ENCODE measurements at regions not wholly inside any gene's neighbourhood (a gene's known extent, or its start where the extent isn't known, plus 50 kb on each side); places are given as distances from the start of the nearest gene placed in this dataset.

DNA sequence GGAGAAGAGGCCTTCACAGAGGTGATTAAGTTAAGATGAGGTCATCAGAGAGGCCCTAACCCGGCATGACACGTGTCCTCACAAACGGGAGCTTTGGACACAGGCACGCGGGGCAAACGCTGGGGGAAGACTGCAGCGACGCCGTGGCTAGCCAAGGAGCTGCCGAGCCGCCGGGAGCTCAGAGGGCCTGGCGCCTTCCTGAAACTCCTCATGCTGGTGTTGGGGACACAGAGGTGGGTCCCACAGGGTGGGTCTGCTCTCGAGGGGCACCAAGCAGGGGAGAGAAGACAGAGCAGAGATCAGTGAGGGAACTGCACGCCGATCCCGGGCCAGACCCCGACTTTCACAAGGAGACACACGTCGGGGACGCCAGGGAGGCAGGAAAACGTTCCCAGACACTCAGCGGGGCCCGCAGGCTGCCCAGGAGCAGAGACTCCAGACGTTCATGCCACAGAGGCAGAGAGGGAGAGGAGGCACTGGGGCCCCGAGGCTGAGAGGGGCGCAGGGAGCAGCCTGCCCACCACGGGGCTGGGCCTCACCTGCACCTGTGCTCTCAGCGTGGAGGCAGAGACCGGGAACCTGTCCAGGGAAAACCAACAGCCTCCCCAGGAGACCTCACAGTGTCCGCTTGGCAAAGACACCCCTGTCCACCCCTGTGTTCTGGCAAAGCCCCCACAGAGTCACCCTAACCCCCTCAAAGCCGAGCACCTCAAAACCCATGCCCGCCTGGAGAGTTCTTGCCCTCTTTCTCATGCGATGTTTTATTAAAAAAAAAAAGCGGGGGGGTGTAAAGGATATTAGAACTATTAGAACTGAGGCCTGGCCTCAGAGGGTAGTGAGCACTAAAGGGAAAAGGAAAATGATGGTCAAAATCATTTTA lies 103.8 kb downstream of the PDGFA start:
- in situ Hi-C loops (cut with MboI; ENCODE audit: low pct_unique_long_range_greater_than_20kb, low sequenced_read_pairs, unreplicated experiment) = no loop called here
- DNase-seq (ENCODE audit: low spot score) = no peak
- TF ChIP-seq, protein P1, sequence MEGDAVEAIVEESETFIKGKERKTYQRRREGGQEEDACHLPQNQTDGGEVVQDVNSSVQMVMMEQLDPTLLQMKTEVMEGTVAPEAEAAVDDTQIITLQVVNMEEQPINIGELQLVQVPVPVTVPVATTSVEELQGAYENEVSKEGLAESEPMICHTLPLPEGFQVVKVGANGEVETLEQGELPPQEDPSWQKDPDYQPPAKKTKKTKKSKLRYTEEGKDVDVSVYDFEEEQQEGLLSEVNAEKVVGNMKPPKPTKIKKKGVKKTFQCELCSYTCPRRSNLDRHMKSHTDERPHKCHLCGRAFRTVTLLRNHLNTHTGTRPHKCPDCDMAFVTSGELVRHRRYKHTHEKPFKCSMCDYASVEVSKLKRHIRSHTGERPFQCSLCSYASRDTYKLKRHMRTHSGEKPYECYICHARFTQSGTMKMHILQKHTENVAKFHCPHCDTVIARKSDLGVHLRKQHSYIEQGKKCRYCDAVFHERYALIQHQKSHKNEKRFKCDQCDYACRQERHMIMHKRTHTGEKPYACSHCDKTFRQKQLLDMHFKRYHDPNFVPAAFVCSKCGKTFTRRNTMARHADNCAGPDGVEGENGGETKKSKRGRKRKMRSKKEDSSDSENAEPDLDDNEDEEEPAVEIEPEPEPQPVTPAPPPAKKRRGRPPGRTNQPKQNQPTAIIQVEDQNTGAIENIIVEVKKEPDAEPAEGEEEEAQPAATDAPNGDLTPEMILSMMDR (IDR thresholded peaks at IDR 0.05; ENCODE audit: extremely low read depth, insufficient read depth, missing control alignments) = no peak

DNA sequence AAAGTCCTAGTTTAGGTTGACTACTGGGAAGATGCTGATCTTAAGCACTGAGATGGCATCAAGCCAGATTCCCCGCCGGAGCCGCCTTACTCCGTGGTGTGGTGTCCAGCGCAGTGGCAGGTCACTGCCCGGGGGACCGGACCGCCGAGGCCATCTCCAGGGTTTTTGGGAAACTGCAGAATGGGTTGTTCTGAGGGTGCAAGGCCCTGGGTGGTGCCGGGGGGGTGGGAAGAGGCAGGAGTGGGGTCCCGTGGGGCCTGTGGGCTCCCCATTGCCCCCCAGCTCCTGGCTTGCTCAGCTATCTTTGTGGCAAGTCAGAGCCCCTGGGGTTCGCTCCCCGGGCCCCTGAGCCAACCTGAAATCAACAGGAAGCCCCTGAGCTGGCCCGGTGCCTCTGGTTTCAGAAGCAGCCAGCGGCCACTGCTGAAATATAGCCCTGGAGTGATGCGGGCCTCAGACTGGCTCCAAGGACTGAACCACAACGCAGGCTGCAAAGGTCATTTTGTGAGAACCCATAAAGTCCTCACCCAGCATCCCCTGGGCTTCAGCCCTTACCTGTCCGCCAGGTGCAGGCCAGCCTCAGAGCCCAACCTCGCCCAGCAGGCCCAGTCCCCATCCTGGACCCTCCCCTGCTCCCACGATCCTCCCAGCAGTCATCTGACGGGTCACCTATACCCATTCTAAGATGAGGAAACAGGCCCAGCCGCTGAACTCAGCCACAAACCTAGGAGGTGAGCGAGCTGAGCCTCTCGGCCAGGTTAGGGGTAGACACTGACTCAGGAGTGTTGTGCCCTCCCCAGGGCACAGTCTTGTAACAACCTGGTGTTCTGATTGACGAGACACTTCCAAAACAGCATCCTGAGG lies 102.7 kb downstream of the PDGFA start:
- DNase-seq (ENCODE audit: low spot score) = no peak
- TF ChIP-seq, protein P1 (IDR thresholded peaks at IDR 0.05; ENCODE audit: extremely low read depth, insufficient read depth, missing control alignments) = no peak
- in situ Hi-C loops (cut with MboI; ENCODE audit: low pct_unique_long_range_greater_than_20kb, low sequenced_read_pairs, unreplicated experiment) = no loop called here

DNA sequence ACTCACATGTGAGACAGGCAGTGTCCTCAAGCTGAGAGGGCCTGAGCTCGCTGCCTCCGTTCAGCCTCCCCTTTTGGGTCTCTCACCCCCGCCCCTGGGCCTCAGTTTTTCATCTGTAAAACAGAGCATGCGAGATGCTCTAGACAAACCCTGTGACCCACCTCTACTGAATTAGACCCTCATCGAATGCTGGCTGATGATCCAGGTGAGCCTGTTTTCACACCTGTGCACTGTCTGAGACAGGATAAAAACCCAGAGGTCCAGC lies 102.1 kb downstream of the PDGFA start:
- in situ Hi-C loops (cut with MboI; ENCODE audit: low pct_unique_long_range_greater_than_20kb, low sequenced_read_pairs, unreplicated experiment) = no loop called here
- no peak for DNase-seq (ENCODE audit: low spot score)
- TF ChIP-seq, protein P1 (IDR thresholded peaks at IDR 0.05; ENCODE audit: extremely low read depth, insufficient read depth, missing control alignments) = no peak

DNA sequence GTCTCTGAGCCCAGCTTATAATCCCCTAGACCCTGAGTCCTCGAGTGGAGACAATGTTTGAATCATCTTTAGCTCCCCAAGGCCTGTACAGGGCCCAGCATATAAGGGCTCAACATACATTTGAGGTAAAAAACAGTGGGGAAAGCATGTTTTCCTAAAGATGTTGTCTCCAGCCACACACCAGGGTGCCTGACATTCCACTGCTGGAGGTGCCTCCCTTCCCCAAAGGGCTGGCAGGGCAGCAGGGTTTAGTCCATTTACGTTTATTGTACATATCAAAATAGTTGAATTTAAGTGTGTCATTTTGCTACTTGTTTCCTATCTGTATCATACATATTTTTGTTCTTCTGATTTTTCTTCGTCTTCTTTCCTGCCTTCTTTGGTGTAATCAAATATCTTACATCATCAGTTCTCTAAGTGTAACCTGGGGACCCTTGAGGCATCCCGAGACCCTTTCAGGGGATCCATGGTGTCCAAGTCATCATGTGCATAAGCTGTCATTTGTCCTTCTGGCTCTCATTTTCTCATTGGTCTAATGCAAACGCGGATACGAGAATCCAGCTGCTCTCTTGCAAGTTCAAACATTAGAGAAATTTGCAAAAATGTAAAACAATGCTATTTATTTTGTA lies 101.6 kb downstream of the PDGFA start:
- no peak for DNase-seq (ENCODE audit: low spot score)
- TF ChIP-seq, protein P1 (IDR thresholded peaks at IDR 0.05; ENCODE audit: extremely low read depth, insufficient read depth, missing control alignments) = no peak
- in situ Hi-C loops (cut with MboI; ENCODE audit: low pct_unique_long_range_greater_than_20kb, low sequenced_read_pairs, unreplicated experiment) = no loop called here

DNA sequence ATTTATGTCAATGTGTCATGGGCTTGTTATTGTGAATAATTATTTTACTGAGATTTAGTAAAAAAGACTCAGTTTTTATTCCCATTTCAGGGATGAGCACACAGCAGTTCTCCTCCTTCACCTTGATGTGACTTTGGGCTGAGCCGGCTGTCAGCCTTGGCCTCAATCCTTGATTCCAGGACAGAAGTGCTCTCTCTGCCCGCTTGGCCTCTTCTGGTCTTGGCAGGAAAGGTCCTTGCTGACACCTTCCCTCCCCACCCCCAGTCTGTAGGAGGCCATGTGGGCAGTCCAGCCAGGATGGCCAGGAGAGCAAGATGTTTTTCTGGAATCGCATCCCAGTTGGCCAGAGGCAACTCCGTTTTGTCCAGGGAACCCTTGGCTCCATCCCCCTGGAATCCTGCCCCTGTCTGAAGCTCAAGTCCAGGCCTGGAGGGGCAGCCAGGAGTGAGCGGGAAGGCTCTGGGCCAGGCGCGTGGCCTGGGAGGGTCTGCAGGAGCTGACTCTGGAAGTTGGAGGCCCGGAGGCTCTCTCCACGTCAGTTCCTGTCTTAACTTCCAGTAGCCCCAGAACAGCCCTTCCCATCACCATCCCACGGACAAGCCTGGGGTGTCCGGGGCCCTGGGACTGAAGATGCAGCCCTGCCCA lies 100.9 kb downstream of the PDGFA start:
- DNase-seq (ENCODE audit: low spot score) = no peak
- in situ Hi-C loops (cut with MboI; ENCODE audit: low pct_unique_long_range_greater_than_20kb, low sequenced_read_pairs, unreplicated experiment) = no loop called here
- TF ChIP-seq, protein P1 (IDR thresholded peaks at IDR 0.05; ENCODE audit: extremely low read depth, insufficient read depth, missing control alignments) = no peak
